ENCODE measurements at regions not wholly inside any gene's neighbourhood (a gene's known extent, or its start where the extent isn't known, plus 50 kb on each side); places are given as distances from the start of the nearest gene placed in this dataset.

- TF ChIP-seq CTCF (IDR thresholded peaks at IDR 0.05) (no peak), NFYB (CRISPR knock-in tag; conservative IDR thresholded peaks at IDR 0.05; ENCODE audit: low read depth) (no peak), FOXK1 (CRISPR knock-in tag; IDR thresholded peaks at IDR 0.05) (no peak), MLX (CRISPR knock-in tag; IDR thresholded peaks at IDR 0.05) (no peak), ETV6 (CRISPR knock-in tag; IDR thresholded peaks at IDR 0.05) (no peak), ATF2 (CRISPR knock-in tag; IDR thresholded peaks at IDR 0.05; ENCODE audit: borderline replicate concordance, low read depth) (no peak), ATF1 (CRISPR knock-in tag; IDR thresholded peaks at IDR 0.05) (no peak), CREM (CRISPR knock-in tag; IDR thresholded peaks at IDR 0.05) (no peak), CBFB (CRISPR knock-in tag; IDR thresholded peaks at IDR 0.05; ENCODE audit: low read depth) (no peak), OVOL2 (CRISPR knock-in tag; IDR thresholded peaks at IDR 0.05; ENCODE audit: borderline replicate concordance) (no peak)
Measured at GRCh38 chr6:132198896-132199295, 202.4 kb downstream of the MOXD1 start.
